HUES6 (cell line): ENCODE measurements at regions not wholly inside any gene's neighbourhood (a gene's known extent, or its start where the extent isn't known, plus 50 kb on each side); places are given as distances from the start of the nearest gene placed in this dataset.

ENCODE experiments used
- H3K27ac ChIP-seq: 2 replicates; pipeline ENCODE4 v1.7.0; 2013; ENCODE audit warnings: low read depth, mild to moderate bottlenecking, low read length, inconsistent platforms
- H3K27me3 ChIP-seq: 2 replicates; pipeline ENCODE4 v1.6.1; 2013; ENCODE audit warnings: low read length; ENCODE audit not compliant: control insufficient read depth, insufficient read depth
- H3K36me3 ChIP-seq: 2 replicates; pipeline ENCODE4 v1.6.1; 2013; ENCODE audit warnings: low read length; ENCODE audit not compliant: control insufficient read depth, insufficient read depth
- H3K4me1 ChIP-seq: 2 replicates; pipeline ENCODE4 v1.6.1; 2013; ENCODE audit warnings: low read length; ENCODE audit not compliant: control insufficient read depth, insufficient read depth
- H3K4me3 ChIP-seq: 2 replicates; pipeline ENCODE4 v1.5.1; 2013; ENCODE audit warnings: low read depth, low read length
- H3K9ac ChIP-seq: one replicate; pipeline ENCODE4 v1.6.1; 2013; ENCODE audit warnings: mild to moderate bottlenecking, low read length
- H3K9me3 ChIP-seq: 2 replicates; pipeline ENCODE4 v1.6.1; 2013; ENCODE audit warnings: low read depth, low read length; ENCODE audit not compliant: control insufficient read depth, insufficient read depth

- no peak overlapping the region for H3K27ac ChIP-seq
- peaks cover 8% of the 10 kb centered on the region; the same call in 1 of the 2 replicates for H3K4me1 ChIP-seq
- H3K36me3 ChIP-seq, result no peaks in the 10 kb centered on the region
- H3K9ac ChIP-seq, result no peak overlapping the region
- no peaks in the 10 kb centered on the region for H3K27me3 ChIP-seq
- peaks cover 13% of the 10 kb centered on the region for H3K9me3 ChIP-seq
- no peak overlapping the region for H3K4me3 ChIP-seq
Observed at GRCh38 chr7:68272507-68272906, 1275.9 kb downstream of the TYW1 start.

GRCh38 chr7:68276725-68277124, 1280.1 kb downstream of the TYW1 start:
- H3K9ac ChIP-seq, result no peak overlapping the region
- no peaks in the 10 kb centered on the region for H3K36me3 ChIP-seq
- H3K27me3 ChIP-seq, result no peaks in the 10 kb centered on the region
- no peak overlapping the region for H3K4me3 ChIP-seq
- H3K27ac ChIP-seq, result no peak overlapping the region
- 0 out of 2 replicates have a peak, but pooled peaks cover 5% of the 10 kb centered on the region for H3K9me3 ChIP-seq
- peaks cover 8% of the 10 kb centered on the region; the same call in 1 of the 2 replicates for H3K4me1 ChIP-seq

- no peaks in the 10 kb centered on the region for H3K9me3 ChIP-seq
- no peak overlapping the region for H3K9ac ChIP-seq
- H3K27ac ChIP-seq, result no peak overlapping the region
- no peaks in the 10 kb centered on the region for H3K27me3 ChIP-seq
- no peaks in the 10 kb centered on the region for H3K36me3 ChIP-seq
- no peak overlapping the region for H3K4me3 ChIP-seq
- peaks cover 8% of the 10 kb centered on the region; the same call in 1 of the 2 replicates for H3K4me1 ChIP-seq
Observed at GRCh38 chr7:68279827-68280400, 1283.3 kb downstream of the TYW1 start.

- Histone ChIP-seq H3K27ac (no peak overlapping the region), H3K9ac (no peak overlapping the region), H3K4me3 (no peak overlapping the region), H3K36me3 (no peaks in the 10 kb centered on the region), H3K27me3 (no peaks in the 10 kb centered on the region), H3K9me3 (no peaks in the 10 kb centered on the region), H3K4me1 (peaks cover 4% of the 10 kb centered on the region; the same call in 1 of the 2 replicates)
Observed at GRCh38 chr7:68280931-68281330, 1284.3 kb downstream of the TYW1 start.

GRCh38 chr7:68288144-68288593, 1291.5 kb downstream of the TYW1 start:
- Histone ChIP-seq H3K4me1 (no peaks in the 10 kb centered on the region), H3K4me3 (no peak overlapping the region), H3K27me3 (no peaks in the 10 kb centered on the region), H3K27ac (no peak overlapping the region), H3K9ac (no peak overlapping the region), H3K9me3 (peaks cover 9% of the 10 kb centered on the region; the same call in 1 of the 2 replicates), H3K36me3 (no peaks in the 10 kb centered on the region)

- H3K27ac ChIP-seq, result no peak overlapping the region
Observed at GRCh38 chr7:68291710-68292109, 1295.1 kb downstream of the TYW1 start.

GRCh38 chr7:68295386-68295785, 1298.8 kb downstream of the TYW1 start:
- Histone ChIP-seq H3K4me1 (no peaks in the 10 kb centered on the region), H3K27me3 (no peaks in the 10 kb centered on the region), H3K9ac (no peak overlapping the region), H3K4me3 (no peak overlapping the region), H3K27ac (no peak overlapping the region), H3K36me3 (no peaks in the 10 kb centered on the region), H3K9me3 (peaks cover 28% of the 10 kb centered on the region)

More at GRCh38 chr7:68291710-68292109, 1295.1 kb downstream of the TYW1 start:
- Histone ChIP-seq H3K4me3 (no peak overlapping the region), H3K9ac (no peak overlapping the region), H3K9me3 (peaks cover 28% of the 10 kb centered on the region), H3K4me1 (no peaks in the 10 kb centered on the region), H3K27me3 (no peaks in the 10 kb centered on the region), H3K36me3 (no peaks in the 10 kb centered on the region)

- Histone ChIP-seq H3K27me3 (no peaks in the 10 kb centered on the region), H3K4me3 (no peak overlapping the region), H3K9me3 (peaks cover 4% of the 10 kb centered on the region; the same call in 1 of the 2 replicates), H3K9ac (no peak overlapping the region), H3K4me1 (no peaks in the 10 kb centered on the region), H3K27ac (no peak overlapping the region), H3K36me3 (no peaks in the 10 kb centered on the region)
Observed at GRCh38 chr7:68304536-68304935, 1293.7 kb upstream of the AUTS2 start.

- Histone ChIP-seq H3K27ac (no peak overlapping the region), H3K9ac (no peak overlapping the region), H3K36me3 (no peaks in the 10 kb centered on the region), H3K4me1 (no peaks in the 10 kb centered on the region), H3K4me3 (no peak overlapping the region), H3K27me3 (no peaks in the 10 kb centered on the region), H3K9me3 (no peaks in the 10 kb centered on the region)
Observed at GRCh38 chr7:68306692-68307107, 1291.6 kb upstream of the AUTS2 start.

- no peak overlapping the region for H3K27ac ChIP-seq
- no peaks in the 10 kb centered on the region for H3K9me3 ChIP-seq
- H3K4me1 ChIP-seq, result no peaks in the 10 kb centered on the region
- H3K36me3 ChIP-seq, result no peaks in the 10 kb centered on the region
- no peak overlapping the region for H3K9ac ChIP-seq
- H3K4me3 ChIP-seq, result no peak overlapping the region
- no peaks in the 10 kb centered on the region for H3K27me3 ChIP-seq
Observed at GRCh38 chr7:68309271-68309670, 1289.0 kb upstream of the AUTS2 start.

- Histone ChIP-seq H3K4me1 (no peaks in the 10 kb centered on the region), H3K4me3 (no peak overlapping the region), H3K9me3 (no peaks in the 10 kb centered on the region), H3K9ac (no peak overlapping the region), H3K27me3 (no peaks in the 10 kb centered on the region), H3K27ac (no peak overlapping the region), H3K36me3 (no peaks in the 10 kb centered on the region)
Observed at GRCh38 chr7:68309806-68310205, 1288.5 kb upstream of the AUTS2 start.
